IMR-90 (cell line): ENCODE measurements at regions not wholly inside any gene's neighbourhood (a gene's known extent, or its start where the extent isn't known, plus 50 kb on each side); places are given as distances from the start of the nearest gene placed in this dataset.

Experiments used
- ATAC-seq: fragments of 200-7000 bp; cut with Tn5 transposase; 2 replicates; pipeline ENCODE4 v1.9.1; 2020; ENCODE audit warnings: low read depth, mild to moderate bottlenecking, moderate library complexity
- BruUV-seq: library from RNA; stranded (reverse); fragments of 400-500 nt; replicated peaks from 2 replicates; lab custom pipeline; 2021; lab: Mats Ljungman, UMichigan
- CTCF ChIA-PET: fragments of 300-600 bp; formaldehyde crosslinking; extraction: SDS; loops from one replicate; lab custom pipeline; 2021; ENCODE audit warnings: antibody characterized with exemption; lab: Yijun Ruan, JAX
- POLR2A ChIA-PET: fragments of 300-600 bp; sonication (Branson Sonifier 250); formaldehyde crosslinking; loops from one replicate; lab custom pipeline; 2022; ENCODE audit warnings: antibody characterized with exemption; ENCODE audit not compliant: unreplicated experiment; lab: Charles Lee
- DNase-seq: peaks from one replicate; pipeline ENCODE4 v3.0.0; 2013
- H2AFZ ChIP-seq: replicated peaks from 2 replicates; pipeline ENCODE3; 2013; ENCODE audit warnings: low read length, mild to moderate bottlenecking; ENCODE audit not compliant: poor library complexity
- H2AK5ac ChIP-seq: 2 replicates; pipeline ENCODE4 v1.6.1; 2013; ENCODE audit warnings: low read depth, low read length, inconsistent platforms
- H2AK9ac ChIP-seq: replicated peaks from 2 replicates; pipeline ENCODE3; 2013; ENCODE audit warnings: mild to moderate bottlenecking, low read depth, low read length, moderate library complexity; ENCODE audit not compliant: poor library complexity
- H2BK120ac ChIP-seq: 2 replicates; pipeline ENCODE4 v1.6.1; 2013; ENCODE audit warnings: low read depth, low read length, inconsistent platforms
- H2BK15ac ChIP-seq: 3 replicates; pipeline ENCODE4 v1.6.1; 2013; ENCODE audit warnings: low read depth, low read length, inconsistent platforms
- H2BK20ac ChIP-seq: 2 replicates; pipeline ENCODE4 v1.6.1; 2013; ENCODE audit warnings: low read depth, mild to moderate bottlenecking, inconsistent platforms, low read length, moderate library complexity
- H2BK5ac ChIP-seq: 2 replicates; pipeline ENCODE4 v1.6.1; 2013; ENCODE audit warnings: mild to moderate bottlenecking, low read depth, low read length, inconsistent platforms; ENCODE audit not compliant: poor library complexity, severe bottlenecking
- H3K14ac ChIP-seq: replicated peaks from 2 replicates; pipeline ENCODE4 v1.6.1; 2013; ENCODE audit warnings: low read depth, low read length, inconsistent platforms
- H3K18ac ChIP-seq: 2 replicates; pipeline ENCODE4 v1.6.1; 2013; ENCODE audit warnings: low read depth, low read length, control low read depth
- H3K23ac ChIP-seq: 2 replicates; pipeline ENCODE4 v1.6.1; 2013; ENCODE audit warnings: low read depth, low read length, inconsistent platforms
- H3K27ac ChIP-seq: 2 replicates; pipeline ENCODE4 v1.5.1; 2013; ENCODE audit warnings: mild to moderate bottlenecking, control low read depth, low read length; ENCODE audit not compliant: insufficient read depth
- H3K27me3 ChIP-seq: 2 replicates; pipeline ENCODE4 v1.6.1; 2013; ENCODE audit warnings: low read length; ENCODE audit not compliant: control insufficient read depth, insufficient read depth
- H3K36me3 ChIP-seq: 2 replicates; pipeline ENCODE4 v1.6.1; 2013; ENCODE audit warnings: low read length, mixed read lengths; ENCODE audit not compliant: control insufficient read depth, insufficient read depth
- H3K4ac ChIP-seq: 2 replicates; pipeline ENCODE4 v1.6.1; 2013; ENCODE audit warnings: low read depth, low read length, inconsistent platforms
- H3K4me1 ChIP-seq: 2 replicates; pipeline ENCODE4 v1.6.1; 2013; ENCODE audit warnings: low read length, mixed read lengths; ENCODE audit not compliant: control insufficient read depth, insufficient read depth
- H3K4me2 ChIP-seq: 2 replicates; pipeline ENCODE4 v1.6.1; 2013; ENCODE audit warnings: low read depth, mild to moderate bottlenecking, control low read depth, low read length, moderate library complexity
- H3K4me3 ChIP-seq: 2 replicates; pipeline ENCODE4 v1.5.1; 2013; ENCODE audit warnings: low read depth, mild to moderate bottlenecking, control low read depth, low read length, moderate library complexity; ENCODE audit not compliant: insufficient read depth
- H3K56ac ChIP-seq: 2 replicates; pipeline ENCODE4 v1.6.1; 2013; ENCODE audit warnings: low read length, inconsistent platforms; ENCODE audit not compliant: insufficient read depth; ENCODE audit errors: extremely low read depth
- H3K79me1 ChIP-seq, 2 experiments: 2 replicates each; pipeline ENCODE4 v1.6.1; 2013; ENCODE audit warnings: low read length in 2 of 2, inconsistent platforms in 1 of 2, low read depth in 1 of 2
- H3K9ac ChIP-seq: 2 replicates; pipeline ENCODE4 v1.6.1; 2013; ENCODE audit warnings: low read depth, low read length, control low read depth
- H3K9me1 ChIP-seq: 2 replicates; pipeline ENCODE4 v1.6.1; 2013; ENCODE audit warnings: low read length, inconsistent platforms; ENCODE audit not compliant: insufficient read depth
- H3K9me3 ChIP-seq: 2 replicates; pipeline ENCODE4 v1.6.1; 2013; ENCODE audit warnings: low read length; ENCODE audit not compliant: control insufficient read depth, insufficient read depth
- H4K20me1 ChIP-seq: 2 replicates; pipeline ENCODE4 v1.6.1; 2013; ENCODE audit warnings: low read length, inconsistent platforms; ENCODE audit not compliant: insufficient read depth
- H4K5ac ChIP-seq: 2 replicates; pipeline ENCODE4 v1.6.1; 2013; ENCODE audit warnings: mild to moderate bottlenecking, low read depth, low read length, control low read depth
- H4K8ac ChIP-seq, 2 experiments: 2 replicates each; pipeline ENCODE4 v1.6.1; 2013; ENCODE audit warnings: low read depth in 2 of 2, low read length in 2 of 2, control low read depth in 1 of 2, inconsistent platforms in 1 of 2
- H4K91ac ChIP-seq: 2 replicates; pipeline ENCODE4 v1.6.1; 2013; ENCODE audit warnings: low read depth, low read length, inconsistent platforms; ENCODE audit not compliant: insufficient read depth
- CHD1 ChIP-seq: IDR thresholded peaks from 2 replicates; pipeline ENCODE4 v1.6.1; 2012; ENCODE audit warnings: low read depth, low read length, improper control_type of control experiment
- FOS ChIP-seq: fragments of 150-350 bp; IDR thresholded peaks from 2 replicates; pipeline ENCODE4 v1.6.1; 2016; ENCODE audit warnings: low read depth, low read length
- MAZ ChIP-seq: IDR thresholded peaks from 2 replicates; pipeline ENCODE4 v1.6.1; 2012; ENCODE audit warnings: low read depth, mild to moderate bottlenecking, low read length, improper control_type of control experiment, moderate library complexity, borderline replicate concordance
- NFE2L2 ChIP-seq: fragments of 150-350 bp; IDR thresholded peaks from 2 replicates; pipeline ENCODE4 v1.6.1; 2016; ENCODE audit warnings: low read depth, mild to moderate bottlenecking, low read length
- POLR2A ChIP-seq: IDR thresholded peaks from 2 replicates; pipeline ENCODE4 v1.6.1; 2012; ENCODE audit warnings: mild to moderate bottlenecking, low read depth, low read length
- RAD21 ChIP-seq: IDR thresholded peaks from 2 replicates; pipeline ENCODE4 v1.6.1; 2012; ENCODE audit warnings: low read length, improper control_type of control experiment
- RFX5 ChIP-seq: IDR thresholded peaks from 2 replicates; pipeline ENCODE4 v1.8.0; 2012; ENCODE audit warnings: low read depth, mild to moderate bottlenecking, low read length, moderate library complexity
- SMC3 ChIP-seq: fragments of 150-350 bp; IDR thresholded peaks from 2 replicates; pipeline ENCODE4 v1.6.1; 2016; ENCODE audit warnings: low read depth, mild to moderate bottlenecking, antibody characterized with exemption, low read length, moderate library complexity
- WGBS, 2 experiments: methylation state at CpG; one replicate each; pipeline versions ENCODE4 v1.1.5 to v1.1.7; 2013; ENCODE audit warnings: missing lambda C conversion rate in 2 of 2; ENCODE audit not compliant: insufficient read length in 1 of 2; ENCODE audit errors: extremely low coverage in 2 of 2; 5-methylcytosine and 5-hydroxymethylcytosine counted together
- dilution Hi-C: fragments of 300-500 bp; cut with HindIII; formaldehyde crosslinking; loops from one replicate; pipeline ENCODE4 v1.14.3; 2018; ENCODE audit warnings: low sequenced_read_pairs; ENCODE audit not compliant: unreplicated experiment
- in situ Hi-C: fragments of 300-500 bp; cut with MboI; formaldehyde crosslinking; loops from 3 replicates; pipeline ENCODE4 v1.14.3; 2019; ENCODE audit warnings: low sequenced_read_pairs, inconsistent platforms, mixed read lengths
- intact Hi-C: fragments of 100-400 bp; cut with micrococcal nuclease; formaldehyde crosslinking; loops from 2 replicates; pipeline ENCODE4 v1.10.0; 2022
- TF ChIP-seq, protein P1 (sequence below): conservative IDR thresholded peaks from 2 replicates; pipeline ENCODE4 v1.5.1; 2012; ENCODE audit warnings: mild to moderate bottlenecking, low read depth, low read length, improper control_type of control experiment
- TF ChIP-seq, protein P2 (sequence below): fragments of 150-350 bp; IDR thresholded peaks from 2 replicates; pipeline ENCODE4 v1.6.1; 2016; ENCODE audit warnings: low read depth, mild to moderate bottlenecking, low read length, moderate library complexity, borderline replicate concordance

- Histone ChIP-seq H3K79me1 (no peaks in the 10 kb centered on the region), H4K5ac (no peak overlapping the region), H3K4me2 (no peak overlapping the region), H3K27me3 (no peaks in the 10 kb centered on the region), H3K9ac (no peak overlapping the region), H3K56ac (no peak overlapping the region), H2BK120ac (no peak overlapping the region), H3K4me1 (no peaks in the 10 kb centered on the region), H2BK20ac (no peak overlapping the region), H2BK5ac (no peak overlapping the region), H3K36me3 (no peaks in the 10 kb centered on the region), H3K14ac (no peak overlapping the region), H2AFZ (no peak overlapping the region), H4K20me1 (no peaks in the 10 kb centered on the region), H4K91ac (no peak overlapping the region), H2AK5ac (no peak overlapping the region), H3K4ac (no peak overlapping the region), H3K4me3 (no peak overlapping the region), H4K8ac (no peak overlapping the region), H3K9me3 (peaks cover 2% of the 10 kb centered on the region), H2AK9ac (no peak overlapping the region), H3K27ac (no peak overlapping the region), H2BK15ac (no peak overlapping the region), H3K23ac (no peak overlapping the region), H3K18ac (no peak overlapping the region), H3K9me1 (no peaks in the 10 kb centered on the region)
- intact Hi-C loops, result no loop called here
- ATAC-seq (no peak), DNase-seq (no peak)
- dilution Hi-C loops, result no loop called here
- CTCF ChIA-PET, result no interaction called here
- TF ChIP-seq POLR2A, result no peak
- TF ChIP-seq SMC3, result no peak
- TF ChIP-seq CHD1, result no peak
- no peak for TF ChIP-seq MAZ
- TF ChIP-seq, protein P1, sequence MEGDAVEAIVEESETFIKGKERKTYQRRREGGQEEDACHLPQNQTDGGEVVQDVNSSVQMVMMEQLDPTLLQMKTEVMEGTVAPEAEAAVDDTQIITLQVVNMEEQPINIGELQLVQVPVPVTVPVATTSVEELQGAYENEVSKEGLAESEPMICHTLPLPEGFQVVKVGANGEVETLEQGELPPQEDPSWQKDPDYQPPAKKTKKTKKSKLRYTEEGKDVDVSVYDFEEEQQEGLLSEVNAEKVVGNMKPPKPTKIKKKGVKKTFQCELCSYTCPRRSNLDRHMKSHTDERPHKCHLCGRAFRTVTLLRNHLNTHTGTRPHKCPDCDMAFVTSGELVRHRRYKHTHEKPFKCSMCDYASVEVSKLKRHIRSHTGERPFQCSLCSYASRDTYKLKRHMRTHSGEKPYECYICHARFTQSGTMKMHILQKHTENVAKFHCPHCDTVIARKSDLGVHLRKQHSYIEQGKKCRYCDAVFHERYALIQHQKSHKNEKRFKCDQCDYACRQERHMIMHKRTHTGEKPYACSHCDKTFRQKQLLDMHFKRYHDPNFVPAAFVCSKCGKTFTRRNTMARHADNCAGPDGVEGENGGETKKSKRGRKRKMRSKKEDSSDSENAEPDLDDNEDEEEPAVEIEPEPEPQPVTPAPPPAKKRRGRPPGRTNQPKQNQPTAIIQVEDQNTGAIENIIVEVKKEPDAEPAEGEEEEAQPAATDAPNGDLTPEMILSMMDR, result no peak
- no peak for TF ChIP-seq RAD21
- no peak for TF ChIP-seq FOS
- no peak for TF ChIP-seq NFE2L2
- TF ChIP-seq, protein P2, sequence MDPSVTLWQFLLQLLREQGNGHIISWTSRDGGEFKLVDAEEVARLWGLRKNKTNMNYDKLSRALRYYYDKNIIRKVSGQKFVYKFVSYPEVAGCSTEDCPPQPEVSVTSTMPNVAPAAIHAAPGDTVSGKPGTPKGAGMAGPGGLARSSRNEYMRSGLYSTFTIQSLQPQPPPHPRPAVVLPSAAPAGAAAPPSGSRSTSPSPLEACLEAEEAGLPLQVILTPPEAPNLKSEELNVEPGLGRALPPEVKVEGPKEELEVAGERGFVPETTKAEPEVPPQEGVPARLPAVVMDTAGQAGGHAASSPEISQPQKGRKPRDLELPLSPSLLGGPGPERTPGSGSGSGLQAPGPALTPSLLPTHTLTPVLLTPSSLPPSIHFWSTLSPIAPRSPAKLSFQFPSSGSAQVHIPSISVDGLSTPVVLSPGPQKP, result no peak
- TF ChIP-seq RFX5, result no peak
- WGBS, 2 experiments, result no CpG with 5 or more reads among the region's 2 CpGs
- POLR2A ChIA-PET, result no interaction called here
- in situ Hi-C loops, result no loop called here
- BruUV-seq, result no TSS peak
Measured at GRCh38 chr21:19109694-19110093, 706.1 kb upstream of the TMPRSS15 start.
